ENCODE measurements at regions not wholly inside any gene's neighbourhood (a gene's known extent, or its start where the extent isn't known, plus 50 kb on each side); places are given as distances from the start of the nearest gene placed in this dataset.

- 79 to 91% methylated on average over 7 of the region's 7 CpGs for WGBS, 2 donors
- no peak overlapping the region for H3K27ac ChIP-seq
- TF ChIP-seq POLR2A (IDR thresholded peaks at IDR 0.05) (no peak), CTCF (IDR thresholded peaks at IDR 0.05) (no peak)
- no peaks in the 10 kb centered on the region for H3K27me3 ChIP-seq
- intact Hi-C loops (cut with DNase I): no loop called here
- peaks cover 5% of the 10 kb centered on the region for H3K4me1 ChIP-seq
- no peak overlapping the region for H3K4me3 ChIP-seq
- H3K9me3 ChIP-seq: peaks cover 0 to 4% (median 0%) of the 10 kb centered on the region in 3 donors
- no peak for ATAC-seq
- no peak for DNase-seq
- H3K36me3 ChIP-seq (replicated peaks in 1 of 2; ENCODE audit: insufficient read depth in 1 of 2, low read depth in 2 of 2): no peaks in the 10 kb centered on the region
These were observed 68.6 kb downstream of the SMIM21 start for GRCh38 chr18:75358928-75359327.

- intact Hi-C loops (cut with DNase I): no loop called here
- DNase-seq: no peak
These were observed 74.1 kb downstream of the SMIM21 start for GRCh38 chr18:75353357-75353756.

GRCh38 chr18:75351409-75351808 is 76.1 kb downstream of the SMIM21 start:
- Histone ChIP-seq H3K27me3 (no peaks in the 10 kb centered on the region), H3K36me3 (replicated peaks in 1 of 2; ENCODE audit: insufficient read depth in 1 of 2, low read depth in 2 of 2) (no peaks in the 10 kb centered on the region), H3K9me3 (peaks cover 0 to 13% (median 0%) of the 10 kb centered on the region in 3 donors), H3K4me3 (no peak overlapping the region), H3K4me1 (no peaks in the 10 kb centered on the region), H3K27ac (no peak overlapping the region)
- 89 to 94% methylated on average over 5 of the region's 5 CpGs for WGBS, 2 donors
- DNase-seq: no peak
- ATAC-seq: no peak
- intact Hi-C loops (cut with DNase I): no loop called here
- TF ChIP-seq POLR2A (IDR thresholded peaks at IDR 0.05) (no peak), CTCF (IDR thresholded peaks at IDR 0.05) (no peak)

More at GRCh38 chr18:75353357-75353756, 74.1 kb downstream of the SMIM21 start:
- Histone ChIP-seq H3K36me3 (replicated peaks in 1 of 2; ENCODE audit: insufficient read depth in 1 of 2, low read depth in 2 of 2) (no peaks in the 10 kb centered on the region), H3K27me3 (no peaks in the 10 kb centered on the region), H3K9me3 (peaks cover 0 to 13% (median 0%) of the 10 kb centered on the region in 3 donors), H3K27ac (no peak overlapping the region), H3K4me1 (no peaks in the 10 kb centered on the region), H3K4me3 (no peak overlapping the region)
- no peak for ATAC-seq
- no peak for TF ChIP-seq CTCF (IDR thresholded peaks at IDR 0.05)
- no peak for TF ChIP-seq POLR2A (IDR thresholded peaks at IDR 0.05)
- 46 to 63% methylated on average over 2 of the region's 2 CpGs for WGBS, 2 donors

GRCh38 chr18:75350857-75351256 is 76.6 kb downstream of the SMIM21 start:
- intact Hi-C loops (cut with DNase I): no loop called here
- Histone ChIP-seq H3K4me1 (no peaks in the 10 kb centered on the region), H3K27me3 (no peaks in the 10 kb centered on the region), H3K36me3 (replicated peaks in 1 of 2; ENCODE audit: insufficient read depth in 1 of 2, low read depth in 2 of 2) (no peaks in the 10 kb centered on the region), H3K9me3 (peaks cover 0 to 13% (median 0%) of the 10 kb centered on the region in 3 donors), H3K27ac (no peak overlapping the region), H3K4me3 (no peak overlapping the region)
- no peak for DNase-seq
- no peak for ATAC-seq
- WGBS, 2 donors: 65 to 66% methylated on average over 9 of the region's 9 CpGs
- no peak for TF ChIP-seq CTCF (IDR thresholded peaks at IDR 0.05)
- TF ChIP-seq POLR2A (IDR thresholded peaks at IDR 0.05): no peak

- Histone ChIP-seq H3K27me3 (no peaks in the 10 kb centered on the region), H3K4me1 (no peaks in the 10 kb centered on the region), H3K4me3 (no peak overlapping the region), H3K27ac (no peak overlapping the region), H3K9me3 (peaks cover 0 to 13% (median 0%) of the 10 kb centered on the region in 3 donors), H3K36me3 (replicated peaks in 1 of 2; ENCODE audit: insufficient read depth in 1 of 2, low read depth in 2 of 2) (no peaks in the 10 kb centered on the region)
- no peak for DNase-seq
- 49 to 65% methylated on average over 3 of the region's 3 CpGs for WGBS, 2 donors
- intact Hi-C loops (cut with DNase I): no loop called here
- TF ChIP-seq POLR2A (IDR thresholded peaks at IDR 0.05): no peak
- no peak for TF ChIP-seq CTCF (IDR thresholded peaks at IDR 0.05)
- no peak for ATAC-seq
These were observed 77.0 kb downstream of the SMIM21 start for GRCh38 chr18:75350512-75350839.
